HG02763 (cell line): ENCODE measurements at regions not wholly inside any gene's neighbourhood (a gene's known extent, or its start where the extent isn't known, plus 50 kb on each side); places are given as distances from the start of the nearest gene placed in this dataset.
"Not testable (repeated sequence)": the region's sequence is repeated elsewhere in the genome, so short reads cannot be mapped to it uniquely, and the experiment has no call there.

ENCODE experiments used
- ATAC-seq: cut with Tn5 transposase; IDR thresholded peaks from one replicate; pipeline ENCODE4 v1.9.1; 2021; ENCODE audit warnings: mild to moderate bottlenecking, moderate library complexity; ENCODE audit not compliant: unreplicated experiment

- no peak for ATAC-seq
Observed at GRCh38 chr1:196160066-196160795, 448.0 kb downstream of the KCNT2 start.

GRCh38 chr1:196155586-196155985 lies 452.7 kb downstream of the KCNT2 start:
- ATAC-seq, result no peak

GRCh38 chr1:196152975-196153374 lies 455.3 kb downstream of the KCNT2 start:
- ATAC-seq, result no peak

- ATAC-seq, result no peak
Observed at GRCh38 chr1:196152086-196152485, 456.2 kb downstream of the KCNT2 start.

GRCh38 chr1:196148367-196148970 lies 459.8 kb downstream of the KCNT2 start:
- no peak for ATAC-seq

- ATAC-seq, result no peak
Observed at GRCh38 chr1:196147530-196147929, 460.7 kb downstream of the KCNT2 start.

GRCh38 chr1:196145151-196145550 lies 463.1 kb downstream of the KCNT2 start:
- ATAC-seq, result not testable (repeated sequence)

- ATAC-seq, result no peak
Observed at GRCh38 chr1:196144588-196144987, 463.7 kb downstream of the KCNT2 start.

- ATAC-seq, result no peak
Observed at GRCh38 chr1:196143602-196144342, 464.5 kb downstream of the KCNT2 start.

- ATAC-seq, result no peak
Observed at GRCh38 chr1:196142111-196142640, 466.1 kb downstream of the KCNT2 start.

- no peak for ATAC-seq
Observed at GRCh38 chr1:196136396-196136795, 471.8 kb downstream of the KCNT2 start.

- no peak for ATAC-seq
Observed at GRCh38 chr1:196131691-196132090, 476.5 kb downstream of the KCNT2 start.

GRCh38 chr1:196128835-196129234 lies 479.4 kb downstream of the KCNT2 start:
- ATAC-seq, result no peak

GRCh38 chr1:196121181-196121580 lies 487.1 kb downstream of the KCNT2 start:
- ATAC-seq, result no peak

- ATAC-seq, result no peak
Observed at GRCh38 chr1:196115646-196116045, 492.6 kb downstream of the KCNT2 start.

- ATAC-seq, result no peak
Observed at GRCh38 chr1:196114193-196114592, 494.0 kb downstream of the KCNT2 start.

GRCh38 chr1:196108990-196109389 lies 499.2 kb downstream of the KCNT2 start:
- not testable (repeated sequence) for ATAC-seq

GRCh38 chr1:196105901-196106300 lies 502.3 kb downstream of the KCNT2 start:
- no peak for ATAC-seq

- no peak for ATAC-seq
Observed at GRCh38 chr1:196102826-196103225, 505.4 kb downstream of the KCNT2 start.

- no peak for ATAC-seq
Observed at GRCh38 chr1:196098000-196098399, 510.2 kb downstream of the KCNT2 start.

- no peak for ATAC-seq
Observed at GRCh38 chr1:196094821-196095220, 513.4 kb downstream of the KCNT2 start.
